WTC11 (cell line): ENCODE measurements at regions not wholly inside any gene's neighbourhood (a gene's known extent, or its start where the extent isn't known, plus 50 kb on each side); places are given as distances from the start of the nearest gene placed in this dataset.

Experiments
- ATAC-seq: fragments of 200-7000 bp; cut with Tn5 transposase; 2 replicates; pipeline ENCODE4 v1.10.0; 2021; ENCODE audit warnings: mild to moderate bottlenecking, moderate library complexity
- CTCF ChIA-PET: fragments of 300-600 bp; sonication (Branson Sonifier 250); formaldehyde crosslinking; loops from one replicate; lab custom pipeline; 2021; ENCODE audit warnings: antibody characterized with exemption; lab: Charles Lee
- POLR2A ChIA-PET: fragments of 350-600 bp; sonication (Branson Sonifier 250); formaldehyde crosslinking; loops from one replicate; lab custom pipeline; 2021; ENCODE audit warnings: antibody characterized with exemption; lab: Charles Lee
- DNase-seq: peaks from one replicate; pipeline ENCODE4 v3.0.0; 2021; ENCODE audit warnings: low spot score
- H3K27ac Mint-ChIP-seq: 2 replicates; pipeline ENCODE4 v1.8.0; 2021; ENCODE audit warnings: mixed read lengths
- H3K27me3 Mint-ChIP-seq: 2 replicates; pipeline ENCODE4 v1.8.0; 2021; ENCODE audit warnings: low read depth, mild to moderate bottlenecking, moderate library complexity, mixed read lengths
- H3K36me3 Mint-ChIP-seq: 2 replicates; pipeline ENCODE4 v1.8.0; 2021; ENCODE audit warnings: mixed read lengths
- H3K4me1 Mint-ChIP-seq: 2 replicates; pipeline ENCODE4 v1.8.0; 2022; ENCODE audit warnings: mixed read lengths
- H3K4me3 Mint-ChIP-seq: 2 replicates; pipeline ENCODE4 v1.8.0; 2021; ENCODE audit warnings: mild to moderate bottlenecking, moderate library complexity, mixed read lengths
- H3K9me3 Mint-ChIP-seq: 2 replicates; pipeline ENCODE4 v1.8.0; 2021; ENCODE audit warnings: mixed read lengths
- ATF3 ChIP-seq: sonication (generic); formaldehyde crosslinking; conservative IDR thresholded peaks from 2 replicates; pipeline ENCODE4 v1.8.1; 2022; ENCODE audit warnings: mild to moderate bottlenecking, missing genetic modification reagents
- ELF4 ChIP-seq: sonication (generic); formaldehyde crosslinking; IDR thresholded peaks from 2 replicates; pipeline ENCODE4 v1.8.1; 2022; ENCODE audit warnings: low read depth, mild to moderate bottlenecking, moderate library complexity, missing genetic modification reagents
- ETV6 ChIP-seq: sonication (generic); formaldehyde crosslinking; IDR thresholded peaks from 2 replicates; pipeline ENCODE4 v1.8.1; 2022; ENCODE audit warnings: mild to moderate bottlenecking, missing genetic modification reagents
- GRHL2 ChIP-seq: fragments of 250-450 bp; sonication (Bioruptor Pico); IDR thresholded peaks from 2 replicates; pipeline ENCODE4 v1.8.0; 2022; ENCODE audit warnings: mild to moderate bottlenecking, moderate library complexity; ENCODE audit not compliant: insufficient replicate concordance, severe bottlenecking
- IRF2 ChIP-seq: sonication (generic); formaldehyde crosslinking; IDR thresholded peaks from 2 replicates; pipeline ENCODE4 v1.8.0; 2022; ENCODE audit warnings: low read depth, missing genetic modification reagents, borderline replicate concordance
- JAZF1 ChIP-seq: fragments of 250-450 bp; sonication (Bioruptor Pico); IDR thresholded peaks from 2 replicates; pipeline ENCODE4 v1.9.0; 2021; ENCODE audit warnings: moderate library complexity, mild to moderate bottlenecking, inconsistent platforms
- KAT7 ChIP-seq: sonication (generic); formaldehyde crosslinking; IDR thresholded peaks from 2 replicates; pipeline ENCODE4 v1.8.1; 2023; ENCODE audit warnings: missing genetic modification reagents, mild to moderate bottlenecking, borderline replicate concordance
- PREB ChIP-seq: sonication (generic); formaldehyde crosslinking; IDR thresholded peaks from 2 replicates; pipeline ENCODE4 v1.8.1; 2022; ENCODE audit warnings: mild to moderate bottlenecking, missing genetic modification reagents, moderate library complexity, borderline replicate concordance
- RORB ChIP-seq: fragments of 250-450 bp; sonication (Bioruptor Pico); IDR thresholded peaks from 2 replicates; pipeline ENCODE4 v1.9.0; 2021; ENCODE audit warnings: mild to moderate bottlenecking
- TCF7 ChIP-seq: sonication (generic); formaldehyde crosslinking; IDR thresholded peaks from 2 replicates; pipeline ENCODE4 v1.8.0; 2022; ENCODE audit warnings: mild to moderate bottlenecking, low read depth, missing genetic modification reagents, moderate library complexity
- TEAD1 ChIP-seq: sonication (generic); formaldehyde crosslinking; IDR thresholded peaks from 2 replicates; pipeline ENCODE4 v1.8.0; 2022; ENCODE audit warnings: mild to moderate bottlenecking, missing genetic modification reagents
- TP53 ChIP-seq: sonication (generic); formaldehyde crosslinking; IDR thresholded peaks from 2 replicates; pipeline ENCODE4 v1.8.1; 2023; ENCODE audit warnings: mild to moderate bottlenecking, missing genetic modification reagents
- USF2 ChIP-seq: sonication (generic); formaldehyde crosslinking; IDR thresholded peaks from 2 replicates; pipeline ENCODE4 v1.8.1; 2023; ENCODE audit warnings: mild to moderate bottlenecking, missing genetic modification reagents, moderate library complexity
- ZBTB21 ChIP-seq: sonication (generic); formaldehyde crosslinking; IDR thresholded peaks from 2 replicates; pipeline ENCODE4 v1.8.1; 2023; ENCODE audit warnings: mild to moderate bottlenecking, missing genetic modification reagents, borderline replicate concordance
- ZMAT4 ChIP-seq: fragments of 250-450 bp; sonication (Bioruptor Pico); IDR thresholded peaks from 2 replicates; pipeline ENCODE4 v1.9.0; 2021; ENCODE audit warnings: mild to moderate bottlenecking
- ZNF121 ChIP-seq: sonication (generic); formaldehyde crosslinking; IDR thresholded peaks from 2 replicates; pipeline ENCODE4 v1.8.0; 2023; ENCODE audit warnings: missing genetic modification reagents
- ZNF263 ChIP-seq: sonication (generic); formaldehyde crosslinking; IDR thresholded peaks from 2 replicates; pipeline ENCODE4 v1.8.1; 2022; ENCODE audit warnings: low read depth, mild to moderate bottlenecking, moderate library complexity, missing genetic modification reagents
- ZNF416 ChIP-seq: fragments of 250-450 bp; sonication (Bioruptor Pico); IDR thresholded peaks from 2 replicates; pipeline ENCODE4 v1.9.0; 2021; ENCODE audit warnings: mild to moderate bottlenecking, inconsistent platforms
- ZNF671 ChIP-seq: fragments of 250-450 bp; sonication (Bioruptor Pico); IDR thresholded peaks from 2 replicates; pipeline ENCODE4 v1.8.0; 2021; ENCODE audit warnings: mild to moderate bottlenecking
- TF ChIP-seq, protein P1 (sequence below): fragments of 200-600 bp; IDR thresholded peaks from 2 replicates; pipeline ENCODE4 v1.8.0; 2022; ENCODE audit warnings: antibody characterized with exemption
- TF ChIP-seq, protein P2 (sequence below): sonication (generic); formaldehyde crosslinking; IDR thresholded peaks from 2 replicates; pipeline ENCODE4 v1.8.0; 2023; ENCODE audit warnings: missing genetic modification reagents
- TF ChIP-seq, protein P3 (sequence below): sonication (generic); formaldehyde crosslinking; IDR thresholded peaks from 2 replicates; pipeline ENCODE4 v1.8.1; 2022; ENCODE audit warnings: low read depth, missing genetic modification reagents, borderline replicate concordance
- TF ChIP-seq, protein P4 (sequence below): sonication (generic); formaldehyde crosslinking; IDR thresholded peaks from 2 replicates; pipeline ENCODE4 v1.8.0; 2023; ENCODE audit warnings: mild to moderate bottlenecking, missing genetic modification reagents

- DNase-seq (no peak), ATAC-seq (no peak)
- H3K9me3 Mint-ChIP-seq: peaks cover 6% of the 10 kb centered on the region; the same call in 1 of the 2 replicates
- POLR2A ChIA-PET: no interaction called here
- TF ChIP-seq, protein P1, sequence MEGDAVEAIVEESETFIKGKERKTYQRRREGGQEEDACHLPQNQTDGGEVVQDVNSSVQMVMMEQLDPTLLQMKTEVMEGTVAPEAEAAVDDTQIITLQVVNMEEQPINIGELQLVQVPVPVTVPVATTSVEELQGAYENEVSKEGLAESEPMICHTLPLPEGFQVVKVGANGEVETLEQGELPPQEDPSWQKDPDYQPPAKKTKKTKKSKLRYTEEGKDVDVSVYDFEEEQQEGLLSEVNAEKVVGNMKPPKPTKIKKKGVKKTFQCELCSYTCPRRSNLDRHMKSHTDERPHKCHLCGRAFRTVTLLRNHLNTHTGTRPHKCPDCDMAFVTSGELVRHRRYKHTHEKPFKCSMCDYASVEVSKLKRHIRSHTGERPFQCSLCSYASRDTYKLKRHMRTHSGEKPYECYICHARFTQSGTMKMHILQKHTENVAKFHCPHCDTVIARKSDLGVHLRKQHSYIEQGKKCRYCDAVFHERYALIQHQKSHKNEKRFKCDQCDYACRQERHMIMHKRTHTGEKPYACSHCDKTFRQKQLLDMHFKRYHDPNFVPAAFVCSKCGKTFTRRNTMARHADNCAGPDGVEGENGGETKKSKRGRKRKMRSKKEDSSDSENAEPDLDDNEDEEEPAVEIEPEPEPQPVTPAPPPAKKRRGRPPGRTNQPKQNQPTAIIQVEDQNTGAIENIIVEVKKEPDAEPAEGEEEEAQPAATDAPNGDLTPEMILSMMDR: no peak
- no peak for TF ChIP-seq ETV6 (CRISPR knock-in tag)
- TF ChIP-seq IRF2 (CRISPR knock-in tag): no peak
- no peak for TF ChIP-seq USF2 (CRISPR knock-in tag)
- TF ChIP-seq ZNF671 (CRISPR knock-in tag): no peak
- TF ChIP-seq, protein P2, sequence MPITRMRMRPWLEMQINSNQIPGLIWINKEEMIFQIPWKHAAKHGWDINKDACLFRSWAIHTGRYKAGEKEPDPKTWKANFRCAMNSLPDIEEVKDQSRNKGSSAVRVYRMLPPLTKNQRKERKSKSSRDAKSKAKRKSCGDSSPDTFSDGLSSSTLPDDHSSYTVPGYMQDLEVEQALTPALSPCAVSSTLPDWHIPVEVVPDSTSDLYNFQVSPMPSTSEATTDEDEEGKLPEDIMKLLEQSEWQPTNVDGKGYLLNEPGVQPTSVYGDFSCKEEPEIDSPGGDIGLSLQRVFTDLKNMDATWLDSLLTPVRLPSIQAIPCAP: no peak
- TF ChIP-seq KAT7: no peak
- TF ChIP-seq, protein P3, sequence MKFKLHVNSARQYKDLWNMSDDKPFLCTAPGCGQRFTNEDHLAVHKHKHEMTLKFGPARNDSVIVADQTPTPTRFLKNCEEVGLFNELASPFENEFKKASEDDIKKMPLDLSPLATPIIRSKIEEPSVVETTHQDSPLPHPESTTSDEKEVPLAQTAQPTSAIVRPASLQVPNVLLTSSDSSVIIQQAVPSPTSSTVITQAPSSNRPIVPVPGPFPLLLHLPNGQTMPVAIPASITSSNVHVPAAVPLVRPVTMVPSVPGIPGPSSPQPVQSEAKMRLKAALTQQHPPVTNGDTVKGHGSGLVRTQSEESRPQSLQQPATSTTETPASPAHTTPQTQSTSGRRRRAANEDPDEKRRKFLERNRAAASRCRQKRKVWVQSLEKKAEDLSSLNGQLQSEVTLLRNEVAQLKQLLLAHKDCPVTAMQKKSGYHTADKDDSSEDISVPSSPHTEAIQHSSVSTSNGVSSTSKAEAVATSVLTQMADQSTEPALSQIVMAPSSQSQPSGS (CRISPR knock-in tag): no peak
- no peak for TF ChIP-seq ZNF416 (CRISPR knock-in tag)
- TF ChIP-seq, all 79 proteins: peak for 0
- Mint-ChIP-seq H3K27me3 (peaks cover 86% of the 10 kb centered on the region), H3K4me3 (no peak overlapping the region), H3K36me3 (no peaks in the 10 kb centered on the region), H3K27ac (no peak overlapping the region), H3K4me1 (peaks cover 6% of the 10 kb centered on the region)
- CTCF ChIA-PET: interaction anchor here (0.8 kb wide), 1 partner anchor 83 kb away, joined by 3 read pairs; no protein-coding TSS in a partner anchor
Measured at GRCh38 chr20:60934724-60935123, 317.3 kb upstream of the CDH4 start.

GRCh38 chr20:60935971-60936370, 316.1 kb upstream of the CDH4 start:
- Mint-ChIP-seq H3K27ac (no peak overlapping the region), H3K27me3 (peaks cover 79% of the 10 kb centered on the region), H3K4me1 (peaks cover 6% of the 10 kb centered on the region), H3K36me3 (no peaks in the 10 kb centered on the region), H3K9me3 (peaks cover 12% of the 10 kb centered on the region; the same call in 1 of the 2 replicates), H3K4me3 (no peak overlapping the region)
- no peak for DNase-seq
- no peak for TF ChIP-seq ZNF671 (CRISPR knock-in tag)
- TF ChIP-seq ATF3 (CRISPR knock-in tag): no peak
- TF ChIP-seq RORB: no peak
- no peak for TF ChIP-seq PREB (CRISPR knock-in tag)
- no peak for TF ChIP-seq ZBTB21 (CRISPR knock-in tag)
- TF ChIP-seq ZMAT4 (CRISPR knock-in tag): no peak
- no peak for TF ChIP-seq GRHL2 (CRISPR knock-in tag)
- TF ChIP-seq ZNF263 (CRISPR knock-in tag): no peak
- no peak for TF ChIP-seq TP53 (CRISPR knock-in tag)
- no peak for TF ChIP-seq ZNF121 (CRISPR knock-in tag)
- TF ChIP-seq ZNF416 (CRISPR knock-in tag): no peak
- TF ChIP-seq TCF7 (CRISPR knock-in tag): no peak
- TF ChIP-seq, protein P4, sequence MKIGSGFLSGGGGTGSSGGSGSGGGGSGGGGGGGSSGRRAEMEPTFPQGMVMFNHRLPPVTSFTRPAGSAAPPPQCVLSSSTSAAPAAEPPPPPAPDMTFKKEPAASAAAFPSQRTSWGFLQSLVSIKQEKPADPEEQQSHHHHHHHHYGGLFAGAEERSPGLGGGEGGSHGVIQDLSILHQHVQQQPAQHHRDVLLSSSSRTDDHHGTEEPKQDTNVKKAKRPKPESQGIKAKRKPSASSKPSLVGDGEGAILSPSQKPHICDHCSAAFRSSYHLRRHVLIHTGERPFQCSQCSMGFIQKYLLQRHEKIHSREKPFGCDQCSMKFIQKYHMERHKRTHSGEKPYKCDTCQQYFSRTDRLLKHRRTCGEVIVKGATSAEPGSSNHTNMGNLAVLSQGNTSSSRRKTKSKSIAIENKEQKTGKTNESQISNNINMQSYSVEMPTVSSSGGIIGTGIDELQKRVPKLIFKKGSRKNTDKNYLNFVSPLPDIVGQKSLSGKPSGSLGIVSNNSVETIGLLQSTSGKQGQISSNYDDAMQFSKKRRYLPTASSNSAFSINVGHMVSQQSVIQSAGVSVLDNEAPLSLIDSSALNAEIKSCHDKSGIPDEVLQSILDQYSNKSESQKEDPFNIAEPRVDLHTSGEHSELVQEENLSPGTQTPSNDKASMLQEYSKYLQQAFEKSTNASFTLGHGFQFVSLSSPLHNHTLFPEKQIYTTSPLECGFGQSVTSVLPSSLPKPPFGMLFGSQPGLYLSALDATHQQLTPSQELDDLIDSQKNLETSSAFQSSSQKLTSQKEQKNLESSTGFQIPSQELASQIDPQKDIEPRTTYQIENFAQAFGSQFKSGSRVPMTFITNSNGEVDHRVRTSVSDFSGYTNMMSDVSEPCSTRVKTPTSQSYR (CRISPR knock-in tag): no peak
- TF ChIP-seq ELF4 (CRISPR knock-in tag): no peak
- no peak for TF ChIP-seq JAZF1 (CRISPR knock-in tag)
- no peak for TF ChIP-seq TEAD1 (CRISPR knock-in tag)
- no peak for TF ChIP-seq ETV6 (CRISPR knock-in tag)
- POLR2A ChIA-PET: no interaction called here
- CTCF ChIA-PET: interaction anchor here (0.5 to 2.2 kb wide), 4 partner anchors 14 to 444 kb away, joined by 3 to 9 read pairs (median 4); no protein-coding TSS in a partner anchor
- ATAC-seq: peak; percentile 34; the same call in 1 of the 2 replicates
